ENCODE measurements at regions not wholly inside any gene's neighbourhood (a gene's known extent, or its start where the extent isn't known, plus 50 kb on each side); places are given as distances from the start of the nearest gene placed in this dataset.

- TF ChIP-seq SUZ12 (IDR thresholded peaks at IDR 0.05; ENCODE audit: extremely low read depth, insufficient read depth, insufficient read length) (no peak), YY1 (IDR thresholded peaks at IDR 0.05; ENCODE audit: insufficient read depth, insufficient read length) (no peak)
These were observed 214.5 kb upstream of the PUM3 start for GRCh38 chr9:3058409-3058808.

Measured in NT2/D1 (cell line).